CD8-positive, alpha-beta memory T cell (primary cell): ENCODE measurements at regions not wholly inside any gene's neighbourhood (a gene's known extent, or its start where the extent isn't known, plus 50 kb on each side); places are given as distances from the start of the nearest gene placed in this dataset.

Experiments
- CTCF ChIA-PET: fragments of 350-600 bp; sonication (Branson Sonifier 250); formaldehyde crosslinking; loops from one replicate; lab custom pipeline; 2021; ENCODE audit warnings: antibody characterized with exemption; lab: Charles Lee
- POLR2A ChIA-PET: fragments of 350-600 bp; sonication (Branson Sonifier 250); formaldehyde crosslinking; loops from one replicate; lab custom pipeline; 2021; ENCODE audit warnings: antibody characterized with exemption; lab: Charles Lee
- DNase-seq, 5 donors: peaks; one replicate each; pipeline versions ENCODE4 v3.0.0 to v3.0.0-alpha.2; 2020 to 2022; ENCODE audit warnings: mixed read lengths in 1 of 5
- H3K27ac ChIP-seq: one replicate; pipeline ENCODE4 v1.7.0; 2013; ENCODE audit warnings: low read depth, mild to moderate bottlenecking, low read length, moderate library complexity
- H3K27me3 ChIP-seq: 2 replicates; pipeline ENCODE4 v1.7.0; 2013; ENCODE audit warnings: low read length, mild to moderate bottlenecking; ENCODE audit not compliant: insufficient read depth, poor library complexity, severe bottlenecking
- H3K36me3 ChIP-seq: 2 replicates; pipeline ENCODE4 v1.7.0; 2013; ENCODE audit warnings: mild to moderate bottlenecking, low read length, moderate library complexity; ENCODE audit not compliant: insufficient read depth
- H3K4me1 ChIP-seq: 2 replicates; pipeline ENCODE4 v1.7.0; 2013; ENCODE audit warnings: mild to moderate bottlenecking, low read length, moderate library complexity; ENCODE audit not compliant: insufficient read depth
- H3K4me3 ChIP-seq: 2 replicates; pipeline ENCODE4 v1.7.0; 2013; ENCODE audit warnings: mild to moderate bottlenecking, low read length
- H3K9me3 ChIP-seq: 2 replicates; pipeline ENCODE4 v1.7.0; 2013; ENCODE audit warnings: mild to moderate bottlenecking, low read length
- H3K27ac Mint-ChIP-seq, 8 donors: one replicate each; pipeline ENCODE4 v1.8.0; 2020 to 2021; ENCODE audit warnings: mixed read lengths in 8 of 8, mild to moderate bottlenecking in 6 of 8, inconsistent platforms in 3 of 8, moderate library complexity in 3 of 8
- H3K27me3 Mint-ChIP-seq, 2 donors: one replicate each; pipeline ENCODE4 v1.8.0; 2020 to 2021; ENCODE audit warnings: mixed read lengths in 2 of 2, mild to moderate bottlenecking in 1 of 2, moderate library complexity in 1 of 2
- H3K36me3 Mint-ChIP-seq, 3 donors: one replicate each; pipeline ENCODE4 v1.8.0; 2020 to 2021; ENCODE audit warnings: mixed read lengths in 3 of 3, inconsistent platforms in 1 of 3, mild to moderate bottlenecking in 1 of 3
- H3K4me1 Mint-ChIP-seq, 3 donors: one replicate each; pipeline ENCODE4 v1.8.0; 2020 to 2021; ENCODE audit warnings: mixed read lengths in 3 of 3, inconsistent platforms in 1 of 3, mild to moderate bottlenecking in 1 of 3
- H3K4me3 Mint-ChIP-seq, 7 donors: one replicate each; pipeline ENCODE4 v1.8.0; 2020 to 2021; ENCODE audit warnings: mixed read lengths in 7 of 7, mild to moderate bottlenecking in 6 of 7, moderate library complexity in 4 of 7, inconsistent platforms in 2 of 7
- H3K9me3 Mint-ChIP-seq, 5 donors: one replicate each; pipeline ENCODE4 v1.8.0; 2020 to 2022; ENCODE audit warnings: mixed read lengths in 5 of 5, mild to moderate bottlenecking in 3 of 5, moderate library complexity in 2 of 5, inconsistent platforms in 1 of 5

GRCh38 chr6:165862813-165863212 lies 199.8 kb upstream of the PDE10A start:
- H3K9me3 ChIP-seq = no peaks in the 10 kb centered on the region
- H3K9me3 Mint-ChIP-seq = peaks cover 12 to 25% (median 13%) of the 10 kb centered on the region in 5 donors
- H3K27me3 ChIP-seq = no peaks in the 10 kb centered on the region
- H3K27ac ChIP-seq = no peak overlapping the region
- H3K4me3 ChIP-seq = no peak overlapping the region
- H3K4me1 ChIP-seq = no peaks in the 10 kb centered on the region
- peaks cover 4 to 20% of the 10 kb centered on the region in 2 donors for H3K27me3 Mint-ChIP-seq
- ChIA-PET POLR2A (no interaction called here), CTCF (no interaction called here)
- H3K4me1 Mint-ChIP-seq = no peaks in the 10 kb centered on the region
- no peak for DNase-seq
- no peaks in the 10 kb centered on the region for H3K36me3 ChIP-seq
- H3K27ac Mint-ChIP-seq = no peak overlapping the region
- H3K4me3 Mint-ChIP-seq = no peak overlapping the region
- no peaks in the 10 kb centered on the region for H3K36me3 Mint-ChIP-seq

GRCh38 chr6:165861226-165861625 lies 198.2 kb upstream of the PDE10A start:
- no peaks in the 10 kb centered on the region for H3K4me1 Mint-ChIP-seq
- H3K4me3 ChIP-seq = no peak overlapping the region
- H3K36me3 ChIP-seq = no peaks in the 10 kb centered on the region
- H3K27ac Mint-ChIP-seq = no peak overlapping the region
- POLR2A ChIA-PET = no interaction called here
- H3K4me1 ChIP-seq = no peaks in the 10 kb centered on the region
- peaks cover 4 to 16% (median 9%) of the 10 kb centered on the region in 5 donors for H3K9me3 Mint-ChIP-seq
- H3K4me3 Mint-ChIP-seq = no peak overlapping the region
- peaks cover 8 to 29% of the 10 kb centered on the region in 2 donors for H3K27me3 Mint-ChIP-seq
- H3K27me3 ChIP-seq = peaks cover 2% of the 10 kb centered on the region
- CTCF ChIA-PET = no interaction called here
- no peaks in the 10 kb centered on the region for H3K36me3 Mint-ChIP-seq
- H3K27ac ChIP-seq = no peak overlapping the region
- no peak for DNase-seq
- no peaks in the 10 kb centered on the region for H3K9me3 ChIP-seq

- Histone ChIP-seq H3K27ac (no peak overlapping the region), H3K9me3 (no peaks in the 10 kb centered on the region), H3K4me3 (no peak overlapping the region), H3K36me3 (no peaks in the 10 kb centered on the region), H3K4me1 (no peaks in the 10 kb centered on the region), H3K27me3 (peaks cover 5% of the 10 kb centered on the region)
- Mint-ChIP-seq H3K9me3 (peaks cover 0 to 3% (median 0%) of the 10 kb centered on the region in 5 donors), H3K4me1 (no peaks in the 10 kb centered on the region), H3K27ac (no peak overlapping the region), H3K36me3 (no peaks in the 10 kb centered on the region), H3K27me3 (peaks cover 12 to 42% of the 10 kb centered on the region in 2 donors), H3K4me3 (no peak overlapping the region)
- no peak for DNase-seq
- ChIA-PET CTCF (no interaction called here), POLR2A (no interaction called here)
These were observed 195.5 kb upstream of the PDE10A start for GRCh38 chr6:165858586-165858985.

- Mint-ChIP-seq H3K4me1 (no peaks in the 10 kb centered on the region), H3K27ac (no peak overlapping the region), H3K27me3 (peaks cover 12 to 54% of the 10 kb centered on the region in 2 donors), H3K4me3 (no peak overlapping the region), H3K36me3 (no peaks in the 10 kb centered on the region), H3K9me3 (peaks cover 0 to 2% (median 0%) of the 10 kb centered on the region in 5 donors)
- H3K4me3 ChIP-seq = no peak overlapping the region
- H3K36me3 ChIP-seq = no peaks in the 10 kb centered on the region
- peaks cover 5% of the 10 kb centered on the region for H3K27me3 ChIP-seq
- H3K4me1 ChIP-seq = no peaks in the 10 kb centered on the region
- CTCF ChIA-PET = no interaction called here
- no peak overlapping the region for H3K27ac ChIP-seq
- no peak for DNase-seq
- POLR2A ChIA-PET = no interaction called here
- no peaks in the 10 kb centered on the region for H3K9me3 ChIP-seq
These were observed 192.8 kb upstream of the PDE10A start for GRCh38 chr6:165855856-165856255.

- H3K4me3 ChIP-seq = no peak overlapping the region
- ChIA-PET CTCF (no interaction called here), POLR2A (no interaction called here)
- no peaks in the 10 kb centered on the region for H3K36me3 Mint-ChIP-seq
- no peaks in the 10 kb centered on the region for H3K36me3 ChIP-seq
- H3K27ac ChIP-seq = no peak overlapping the region
- H3K27me3 Mint-ChIP-seq = peaks cover 13 to 59% of the 10 kb centered on the region in 2 donors
- peaks cover 3% of the 10 kb centered on the region for H3K4me1 ChIP-seq
- peak overlapping the region in 1 of 8 donors; percentile 47 for H3K27ac Mint-ChIP-seq
- H3K4me3 Mint-ChIP-seq = no peak overlapping the region
- H3K4me1 Mint-ChIP-seq = peaks cover 3 to 4% (median 4%) of the 10 kb centered on the region in 3 donors
- H3K9me3 ChIP-seq = no peaks in the 10 kb centered on the region
- peaks cover 0 to 2% (median 0%) of the 10 kb centered on the region in 5 donors for H3K9me3 Mint-ChIP-seq
- H3K27me3 ChIP-seq = peaks cover 8% of the 10 kb centered on the region
- no peak for DNase-seq
These were observed 192.0 kb upstream of the PDE10A start for GRCh38 chr6:165854863-165855593.

- peaks cover 7% of the 10 kb centered on the region for H3K4me1 ChIP-seq
- no peaks in the 10 kb centered on the region for H3K36me3 Mint-ChIP-seq
- CTCF ChIA-PET = no interaction called here
- peaks cover 9 to 11% (median 11%) of the 10 kb centered on the region in 3 donors for H3K4me1 Mint-ChIP-seq
- H3K27ac ChIP-seq = no peak overlapping the region
- H3K4me3 Mint-ChIP-seq = no peak overlapping the region
- peaks cover 13 to 63% of the 10 kb centered on the region in 2 donors for H3K27me3 Mint-ChIP-seq
- peaks cover 0 to 1% (median 0%) of the 10 kb centered on the region in 5 donors for H3K9me3 Mint-ChIP-seq
- POLR2A ChIA-PET = no interaction called here
- H3K36me3 ChIP-seq = no peaks in the 10 kb centered on the region
- no peaks in the 10 kb centered on the region for H3K9me3 ChIP-seq
- no peak overlapping the region for H3K27ac Mint-ChIP-seq
- DNase-seq = no peak
- H3K27me3 ChIP-seq = peaks cover 11% of the 10 kb centered on the region
- no peak overlapping the region for H3K4me3 ChIP-seq
These were observed 191.2 kb upstream of the PDE10A start for GRCh38 chr6:165854061-165854862.

GRCh38 chr6:165852676-165853075 lies 189.6 kb upstream of the PDE10A start:
- H3K36me3 Mint-ChIP-seq = no peaks in the 10 kb centered on the region
- Histone ChIP-seq H3K27me3 (peaks cover 11% of the 10 kb centered on the region), H3K4me1 (peaks cover 7% of the 10 kb centered on the region), H3K4me3 (no peak overlapping the region), H3K36me3 (no peaks in the 10 kb centered on the region), H3K27ac (no peak overlapping the region), H3K9me3 (no peaks in the 10 kb centered on the region)
- ChIA-PET POLR2A (no interaction called here), CTCF (no interaction called here)
- H3K27ac Mint-ChIP-seq = no peak overlapping the region
- H3K4me3 Mint-ChIP-seq = no peak overlapping the region
- H3K27me3 Mint-ChIP-seq = peaks cover 13 to 66% of the 10 kb centered on the region in 2 donors
- H3K4me1 Mint-ChIP-seq = peaks cover 10 to 12% (median 11%) of the 10 kb centered on the region in 3 donors
- H3K9me3 Mint-ChIP-seq = no peaks in the 10 kb centered on the region
- no peak for DNase-seq

GRCh38 chr6:165850434-165851019 lies 187.5 kb upstream of the PDE10A start:
- Histone ChIP-seq H3K4me3 (no peak overlapping the region), H3K27ac (no peak overlapping the region), H3K4me1 (peaks cover 7% of the 10 kb centered on the region), H3K9me3 (no peaks in the 10 kb centered on the region), H3K36me3 (no peaks in the 10 kb centered on the region), H3K27me3 (peaks cover 6% of the 10 kb centered on the region)
- peak; percentile 9 to 54 (median 29) for DNase-seq
- Mint-ChIP-seq H3K4me3 (peak overlapping the region in 1 of 7 donors; percentile 52), H3K36me3 (no peaks in the 10 kb centered on the region), H3K4me1 (peaks cover 11 to 12% (median 12%) of the 10 kb centered on the region in 3 donors), H3K9me3 (no peaks in the 10 kb centered on the region), H3K27me3 (peaks cover 19 to 68% of the 10 kb centered on the region in 2 donors), H3K27ac (no peak overlapping the region)
- POLR2A ChIA-PET = no interaction called here
- CTCF ChIA-PET = interaction anchor here (0.9 to 1.3 kb wide), 3 partner anchors 9 to 16 kb away, joined by 4 to 7 read pairs (median 5); no protein-coding TSS in a partner anchor
